Epithelial cell of prostate (primary cell): ENCODE measurements at regions not wholly inside any gene's neighbourhood (a gene's known extent, or its start where the extent isn't known, plus 50 kb on each side); places are given as distances from the start of the nearest gene placed in this dataset.

ENCODE experiments used
- DNase-seq: peaks from one replicate; pipeline ENCODE4 v3.0.0-alpha.2; 2011; ENCODE audit warnings: low read depth, low spot score
- H3K27ac ChIP-seq: fragments of 450-650 bp; 2 replicates; pipeline ENCODE4 v1.5.1; 2017; ENCODE audit warnings: mild to moderate bottlenecking

GRCh38 chr2:66836851-66837250 is 401.9 kb downstream of the MEIS1 start:
- no peak for DNase-seq
- H3K27ac ChIP-seq = no peak overlapping the region

GRCh38 chr2:66839551-66840320 is 404.8 kb downstream of the MEIS1 start:
- peak; percentile 92 for DNase-seq
- H3K27ac ChIP-seq = peak overlapping the region; percentile 89

GRCh38 chr2:66840321-66841002 is 405.5 kb downstream of the MEIS1 start:
- H3K27ac ChIP-seq = peak overlapping the region; percentile 89

GRCh38 chr2:66843847-66844246 is 408.9 kb downstream of the MEIS1 start:
- no peak for DNase-seq
- no peak overlapping the region for H3K27ac ChIP-seq

More at GRCh38 chr2:66840321-66841002, 405.5 kb downstream of the MEIS1 start:
- DNase-seq = peak; percentile 6

GRCh38 chr2:66845307-66845706 is 410.4 kb downstream of the MEIS1 start:
- H3K27ac ChIP-seq = no peak overlapping the region
- no peak for DNase-seq

- DNase-seq = no peak
- no peak overlapping the region for H3K27ac ChIP-seq
These were observed 412.0 kb downstream of the MEIS1 start for GRCh38 chr2:66846887-66847286.

GRCh38 chr2:66849153-66849755 is 414.3 kb downstream of the MEIS1 start:
- no peak overlapping the region for H3K27ac ChIP-seq
- DNase-seq = no peak

- no peak for DNase-seq
- H3K27ac ChIP-seq = no peak overlapping the region
These were observed 415.5 kb downstream of the MEIS1 start for GRCh38 chr2:66850376-66850775.

GRCh38 chr2:66851449-66851872 is 416.5 kb downstream of the MEIS1 start:
- no peak overlapping the region for H3K27ac ChIP-seq
- peak; percentile 12 for DNase-seq

GRCh38 chr2:66852953-66853352 is 418.0 kb downstream of the MEIS1 start:
- no peak overlapping the region for H3K27ac ChIP-seq
- DNase-seq = no peak

- H3K27ac ChIP-seq = no peak overlapping the region
- no peak for DNase-seq
These were observed 418.7 kb downstream of the MEIS1 start for GRCh38 chr2:66853585-66853984.

- no peak overlapping the region for H3K27ac ChIP-seq
- no peak for DNase-seq
These were observed 419.4 kb downstream of the MEIS1 start for GRCh38 chr2:66854298-66854697.

GRCh38 chr2:66862885-66863650 is 428.1 kb downstream of the MEIS1 start:
- no peak for DNase-seq
- peak overlapping the region; percentile 54 for H3K27ac ChIP-seq

- DNase-seq = no peak
- H3K27ac ChIP-seq = no peak overlapping the region
These were observed 430.2 kb downstream of the MEIS1 start for GRCh38 chr2:66865161-66865560.

- no peak overlapping the region for H3K27ac ChIP-seq
- no peak for DNase-seq
These were observed 431.6 kb downstream of the MEIS1 start for GRCh38 chr2:66866331-66867062.

- no peak overlapping the region for H3K27ac ChIP-seq
- no peak for DNase-seq
These were observed 432.1 kb downstream of the MEIS1 start for GRCh38 chr2:66867063-66867441.

GRCh38 chr2:66869076-66869475 is 434.2 kb downstream of the MEIS1 start:
- peak overlapping the region; percentile 27 for H3K27ac ChIP-seq
- no peak for DNase-seq

GRCh38 chr2:66872081-66872985 is 437.4 kb downstream of the MEIS1 start:
- no peak for DNase-seq
- H3K27ac ChIP-seq = no peak overlapping the region
